H9 (cell line): ENCODE measurements at regions not wholly inside any gene's neighbourhood (a gene's known extent, or its start where the extent isn't known, plus 50 kb on each side); places are given as distances from the start of the nearest gene placed in this dataset.

ENCODE experiments used
- DNase-seq: peaks from one replicate; pipeline ENCODE4 v3.0.0-alpha.2; 2017
- H2AFZ ChIP-seq: one replicate; pipeline ENCODE4 v1.6.1; 2013; ENCODE audit warnings: mild to moderate bottlenecking, low read length, control low read depth, moderate library complexity
- H2AK5ac ChIP-seq: 2 replicates; pipeline ENCODE4 v1.6.1; 2013; ENCODE audit warnings: low read length, control low read depth, mixed read lengths; ENCODE audit not compliant: insufficient read length
- H2BK120ac ChIP-seq: one replicate; pipeline ENCODE4 v1.6.1; 2013; ENCODE audit warnings: low read depth, mild to moderate bottlenecking, low read length, control low read depth, inconsistent platforms; ENCODE audit not compliant: poor library complexity, severe bottlenecking
- H2BK12ac ChIP-seq: 2 replicates; pipeline ENCODE4 v1.6.1; 2013; ENCODE audit warnings: low read length, control low read depth, mixed read lengths, low read depth; ENCODE audit not compliant: insufficient read length
- H2BK15ac ChIP-seq: 2 replicates; pipeline ENCODE4 v1.6.1; 2013; ENCODE audit warnings: low read depth, low read length, control low read depth
- H2BK20ac ChIP-seq: one replicate; pipeline ENCODE4 v1.6.1; 2013; ENCODE audit warnings: low read depth, mild to moderate bottlenecking, low read length, control low read depth, inconsistent platforms; ENCODE audit not compliant: poor library complexity, severe bottlenecking
- H2BK5ac ChIP-seq: 2 replicates; pipeline ENCODE4 v1.6.1; 2013; ENCODE audit warnings: low read length, control low read depth, mixed read lengths; ENCODE audit not compliant: insufficient read length
- H3K14ac ChIP-seq: 2 replicates; pipeline ENCODE4 v1.6.1; 2013; ENCODE audit warnings: low read length, control low read depth; ENCODE audit not compliant: insufficient read depth
- H3K18ac ChIP-seq: 2 replicates; pipeline ENCODE4 v1.6.1; 2013; ENCODE audit warnings: low read depth, mild to moderate bottlenecking, mixed read lengths, low read length, control low read depth; ENCODE audit not compliant: insufficient read length
- H3K23ac ChIP-seq: 2 replicates; pipeline ENCODE4 v1.6.1; 2013; ENCODE audit warnings: low read length, control low read depth, mixed read lengths, low read depth; ENCODE audit not compliant: insufficient read length
- H3K23me2 ChIP-seq: 2 replicates; pipeline ENCODE4 v1.6.1; 2013; ENCODE audit warnings: low read depth, mild to moderate bottlenecking, mixed read lengths, low read length, control low read depth; ENCODE audit not compliant: insufficient read length, poor library complexity, severe bottlenecking
- H3K27ac ChIP-seq: 2 replicates; pipeline ENCODE4 v1.5.1; 2013; ENCODE audit warnings: low read length, control low read depth, mixed read lengths, low read depth; ENCODE audit not compliant: insufficient read length
- H3K27me3 ChIP-seq: 2 replicates; pipeline ENCODE4 v1.6.1; 2013; ENCODE audit warnings: low read length, control low read depth, inconsistent platforms; ENCODE audit not compliant: insufficient read depth
- H3K4ac ChIP-seq: 2 replicates; pipeline ENCODE4 v1.6.1; 2013; ENCODE audit warnings: low read depth, mild to moderate bottlenecking, control low read depth, inconsistent platforms, low read length, moderate library complexity
- H3K4me1 ChIP-seq: 2 replicates; pipeline ENCODE4 v1.6.1; 2013; ENCODE audit warnings: low read length, control low read depth, inconsistent platforms; ENCODE audit not compliant: insufficient read depth
- H3K4me2 ChIP-seq: 2 replicates; pipeline ENCODE4 v1.6.1; 2013; ENCODE audit warnings: low read length, control low read depth, mixed read lengths; ENCODE audit not compliant: insufficient read length, insufficient read depth
- H3K56ac ChIP-seq: 2 replicates; pipeline ENCODE4 v1.6.1; 2013; ENCODE audit warnings: low read depth, mild to moderate bottlenecking, mixed read lengths, low read length, control low read depth; ENCODE audit not compliant: insufficient read length
- H3K79me1 ChIP-seq: 2 replicates; pipeline ENCODE4 v1.6.1; 2013; ENCODE audit warnings: low read depth, mild to moderate bottlenecking, moderate library complexity, low read length, control low read depth, inconsistent platforms; ENCODE audit not compliant: insufficient read depth, poor library complexity, severe bottlenecking
- H3K79me2 ChIP-seq: 2 replicates; pipeline ENCODE4 v1.6.1; 2013; ENCODE audit warnings: low read length, control low read depth, inconsistent platforms; ENCODE audit not compliant: insufficient read depth
- H3K9ac ChIP-seq: 2 replicates; pipeline ENCODE4 v1.6.1; 2013; ENCODE audit warnings: low read length, control low read depth, mixed read lengths; ENCODE audit not compliant: insufficient read length; ENCODE audit errors: extremely low read depth
- H3K9me3 ChIP-seq: one replicate; pipeline ENCODE4 v1.6.1; 2013; ENCODE audit warnings: low read depth, low read length, inconsistent platforms; ENCODE audit not compliant: control insufficient read depth
- H3T11ph ChIP-seq: one replicate; pipeline ENCODE4 v1.6.1; 2013; ENCODE audit warnings: mild to moderate bottlenecking, low read length, control low read depth, inconsistent platforms
- H4K20me1 ChIP-seq: one replicate; pipeline ENCODE4 v1.6.1; 2013; ENCODE audit not compliant: control insufficient read depth, insufficient read length, insufficient read depth
- H4K5ac ChIP-seq: 2 replicates; pipeline ENCODE4 v1.6.1; 2013; ENCODE audit warnings: low read depth, mild to moderate bottlenecking, mixed read lengths, low read length, control low read depth; ENCODE audit not compliant: insufficient read length
- H4K8ac ChIP-seq: replicated peaks from 2 replicates; pipeline ENCODE4 v1.6.1; 2013; ENCODE audit warnings: low read length, control low read depth, mixed read lengths, low read depth; ENCODE audit not compliant: insufficient read length
- H4K91ac ChIP-seq: 2 replicates; pipeline ENCODE4 v1.6.1; 2013; ENCODE audit warnings: low read depth, mild to moderate bottlenecking, moderate library complexity, mixed read lengths, low read length, control low read depth; ENCODE audit not compliant: insufficient read length
- H3K27ac Mint-ChIP-seq, 3 experiments: 2 replicates in 2 of 3; 3 replicates in 1 of 3; pipeline ENCODE4 v1.8.0; 2020 to 2021; ENCODE audit warnings: mixed read lengths in 3 of 3, mild to moderate bottlenecking in 1 of 3, moderate library complexity in 1 of 3
- H3K27me3 Mint-ChIP-seq: 2 replicates; pipeline ENCODE4 v1.8.0; 2021; ENCODE audit warnings: low read depth, mild to moderate bottlenecking, moderate library complexity, mixed read lengths
- H3K36me3 Mint-ChIP-seq, 3 experiments: 2 replicates in 2 of 3; 3 replicates in 1 of 3; pipeline ENCODE4 v1.8.0; 2020 to 2021; ENCODE audit warnings: low read depth in 3 of 3, mixed read lengths in 3 of 3; ENCODE audit not compliant: insufficient read depth in 1 of 3
- H3K4me1 Mint-ChIP-seq, 2 experiments: 2 replicates each; pipeline ENCODE4 v1.8.0; 2020; ENCODE audit warnings: mixed read lengths in 2 of 2
- H3K4me3 Mint-ChIP-seq, 2 experiments: 2 replicates in 1 of 2; 3 replicates in 1 of 2; pipeline ENCODE4 v1.8.0; 2020 to 2021; ENCODE audit warnings: mild to moderate bottlenecking in 2 of 2, mixed read lengths in 2 of 2, moderate library complexity in 1 of 2
- H3K9me3 Mint-ChIP-seq, 2 experiments: 2 replicates in 1 of 2; 3 replicates in 1 of 2; pipeline ENCODE4 v1.8.0; 2020; ENCODE audit warnings: mild to moderate bottlenecking in 2 of 2, mixed read lengths in 2 of 2, moderate library complexity in 1 of 2
- CTCF ChIP-seq: fragments of 200-600 bp; sonication (generic); conservative IDR thresholded peaks from 3 replicates; pipeline ENCODE4 v1.8.0; 2021; ENCODE audit warnings: antibody characterized with exemption, mild to moderate bottlenecking

DNA sequence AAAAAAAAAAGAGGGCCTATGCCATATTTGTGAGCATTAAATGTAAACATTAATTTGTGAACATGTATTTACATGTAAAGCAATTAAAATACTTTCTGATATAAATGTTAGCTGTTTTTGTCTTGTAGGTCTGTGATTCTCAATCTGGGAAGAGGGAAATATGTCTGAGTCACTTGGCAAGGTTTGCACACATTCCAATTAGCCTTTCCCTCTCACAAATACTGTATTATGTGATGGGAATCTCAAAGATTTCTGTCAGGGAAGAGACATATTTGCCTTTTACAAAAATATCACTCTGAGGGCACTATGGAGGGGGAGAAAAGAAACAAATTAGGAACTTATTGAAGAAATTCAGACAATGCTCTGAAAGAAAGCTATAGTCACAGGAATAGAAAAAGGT is 483.6 kb downstream of the GBE1 start:
- TF ChIP-seq CTCF = no peak
- H3K27me3 ChIP-seq = no peaks in the 10 kb centered on the region
- H2BK15ac ChIP-seq = no peak overlapping the region
- Mint-ChIP-seq H3K36me3 (no peaks in the 10 kb centered on the region), H3K9me3 (no peaks in the 10 kb centered on the region), H3K27ac (no peak overlapping the region), H3K4me1 (peaks cover 21 to 25% of the 10 kb centered on the region in 2 experiments), H3K4me3 (no peak overlapping the region), H3K27me3 (no peaks in the 10 kb centered on the region)
- H4K8ac ChIP-seq = no peak overlapping the region
- no peaks in the 10 kb centered on the region for H3K79me1 ChIP-seq
- no peak overlapping the region for H2BK5ac ChIP-seq
- no peak overlapping the region for H2BK120ac ChIP-seq
- no peak overlapping the region for H3K4ac ChIP-seq
- no peak overlapping the region for H2BK20ac ChIP-seq
- no peak overlapping the region for H3K23ac ChIP-seq
- no peak overlapping the region for H3K14ac ChIP-seq
- no peak overlapping the region for H3K56ac ChIP-seq
- H3K18ac ChIP-seq = no peak overlapping the region
- H2AFZ ChIP-seq = no peak overlapping the region
- H3K23me2 ChIP-seq = no peaks in the 10 kb centered on the region
- DNase-seq = no peak
- no peak overlapping the region for H4K5ac ChIP-seq
- no peak overlapping the region for H2AK5ac ChIP-seq
- H3K4me2 ChIP-seq = no peak overlapping the region
- no peak overlapping the region for H3T11ph ChIP-seq
- H4K20me1 ChIP-seq = no peaks in the 10 kb centered on the region
- no peak overlapping the region for H3K9ac ChIP-seq
- H3K9me3 ChIP-seq = no peaks in the 10 kb centered on the region
- no peaks in the 10 kb centered on the region; the same call in 1 of the 2 replicates for H3K4me1 ChIP-seq
- H3K79me2 ChIP-seq = no peaks in the 10 kb centered on the region
- no peak overlapping the region for H2BK12ac ChIP-seq
- H4K91ac ChIP-seq = no peak overlapping the region
- H3K27ac ChIP-seq = no peak overlapping the region
